ENCODE measurements at regions not wholly inside any gene's neighbourhood (a gene's known extent, or its start where the extent isn't known, plus 50 kb on each side); places are given as distances from the start of the nearest gene placed in this dataset.

GRCh38 chr10:33796680-33797079, 462.2 kb upstream of the NRP1 start:
- no peak overlapping the region for H3K4me3 ChIP-seq (IDR thresholded peaks at IDR 0.05; ENCODE audit: insufficient read depth, low read depth, low read length)
- no peak overlapping the region for H3K4me2 ChIP-seq
- no peak overlapping the region for H2AFZ ChIP-seq (ENCODE audit: low read depth)
- no peak for TF ChIP-seq CTCF (conservative IDR thresholded peaks at IDR 0.05; ENCODE audit: low read depth, low read length)
- no peaks in the 10 kb centered on the region for H3K79me2 ChIP-seq (ENCODE audit: insufficient read depth, low read depth)
- H3K36me3 ChIP-seq (ENCODE audit: insufficient read depth), result no peaks in the 10 kb centered on the region
- no peaks in the 10 kb centered on the region for H4K20me1 ChIP-seq (ENCODE audit: insufficient read depth)
- no peaks in the 10 kb centered on the region for H3K4me1 ChIP-seq (ENCODE audit: low read depth, poor library complexity, severe bottlenecking)
- H3K9ac ChIP-seq, result no peak overlapping the region
- H3K27me3 ChIP-seq (ENCODE audit: insufficient read depth, low read depth), result no peaks in the 10 kb centered on the region
- H3K27ac ChIP-seq, result no peak overlapping the region

- H3K4me3 ChIP-seq (IDR thresholded peaks at IDR 0.05; ENCODE audit: insufficient read depth, low read depth, low read length), result no peak overlapping the region
- H3K27me3 ChIP-seq (ENCODE audit: insufficient read depth, low read depth), result no peaks in the 10 kb centered on the region
- H3K4me1 ChIP-seq (ENCODE audit: low read depth, poor library complexity, severe bottlenecking), result no peaks in the 10 kb centered on the region
- H3K9ac ChIP-seq, result no peak overlapping the region
- no peak for TF ChIP-seq CTCF (conservative IDR thresholded peaks at IDR 0.05; ENCODE audit: low read depth, low read length)
- H3K36me3 ChIP-seq (ENCODE audit: insufficient read depth), result no peaks in the 10 kb centered on the region
- no peaks in the 10 kb centered on the region for H3K79me2 ChIP-seq (ENCODE audit: insufficient read depth, low read depth)
- H2AFZ ChIP-seq (ENCODE audit: low read depth), result no peak overlapping the region
- no peak overlapping the region for H3K27ac ChIP-seq
- H4K20me1 ChIP-seq (ENCODE audit: insufficient read depth), result no peaks in the 10 kb centered on the region
- no peak overlapping the region for H3K4me2 ChIP-seq
Observed at GRCh38 chr10:33795529-33795928, 461.1 kb upstream of the NRP1 start.

DNA sequence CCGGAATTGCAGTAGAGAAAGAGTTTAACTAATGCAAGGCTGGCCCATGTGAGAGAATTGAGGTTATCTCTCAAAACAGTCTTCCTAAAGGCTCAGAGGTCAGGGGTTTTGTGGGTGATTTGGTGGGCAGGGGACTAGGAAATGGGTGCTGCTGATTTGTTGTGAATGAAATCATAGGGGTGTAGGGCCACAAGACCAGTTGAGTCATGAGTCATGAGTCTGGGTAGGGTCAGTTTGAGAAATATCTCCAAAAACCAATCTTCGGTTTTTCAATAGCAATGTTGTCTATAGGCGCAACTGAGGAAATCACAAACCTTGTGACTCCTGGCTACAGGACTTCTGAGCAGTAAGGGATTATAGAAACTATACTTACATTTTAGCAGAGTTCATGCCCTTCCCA, 460.0 kb upstream of the NRP1 start:
- H3K4me3 ChIP-seq (IDR thresholded peaks at IDR 0.05; ENCODE audit: insufficient read depth, low read depth, low read length), result no peak overlapping the region
- no peak overlapping the region for H2AFZ ChIP-seq (ENCODE audit: low read depth)
- H3K4me1 ChIP-seq (ENCODE audit: low read depth, poor library complexity, severe bottlenecking), result no peaks in the 10 kb centered on the region
- H3K36me3 ChIP-seq (ENCODE audit: insufficient read depth), result no peaks in the 10 kb centered on the region
- H3K27me3 ChIP-seq (ENCODE audit: insufficient read depth, low read depth), result no peaks in the 10 kb centered on the region
- H3K4me2 ChIP-seq, result no peak overlapping the region
- no peak overlapping the region for H3K9ac ChIP-seq
- no peak overlapping the region for H3K27ac ChIP-seq
- TF ChIP-seq CTCF (conservative IDR thresholded peaks at IDR 0.05; ENCODE audit: low read depth, low read length), result no peak
- no peaks in the 10 kb centered on the region for H4K20me1 ChIP-seq (ENCODE audit: insufficient read depth)
- H3K79me2 ChIP-seq (ENCODE audit: insufficient read depth, low read depth), result no peaks in the 10 kb centered on the region

- Histone ChIP-seq H3K4me2 (no peak overlapping the region), H3K79me2 (ENCODE audit: insufficient read depth, low read depth) (no peaks in the 10 kb centered on the region), H3K27me3 (ENCODE audit: insufficient read depth, low read depth) (no peaks in the 10 kb centered on the region), H3K36me3 (ENCODE audit: insufficient read depth) (no peaks in the 10 kb centered on the region), H4K20me1 (ENCODE audit: insufficient read depth) (no peaks in the 10 kb centered on the region), H2AFZ (ENCODE audit: low read depth) (no peak overlapping the region), H3K4me3 (IDR thresholded peaks at IDR 0.05; ENCODE audit: insufficient read depth, low read depth, low read length) (no peak overlapping the region), H3K4me1 (ENCODE audit: low read depth, poor library complexity, severe bottlenecking) (no peaks in the 10 kb centered on the region), H3K9ac (no peak overlapping the region), H3K27ac (no peak overlapping the region)
- TF ChIP-seq CTCF (conservative IDR thresholded peaks at IDR 0.05; ENCODE audit: low read depth, low read length), result no peak
Observed at GRCh38 chr10:33793793-33794192, 459.3 kb upstream of the NRP1 start.

DNA sequence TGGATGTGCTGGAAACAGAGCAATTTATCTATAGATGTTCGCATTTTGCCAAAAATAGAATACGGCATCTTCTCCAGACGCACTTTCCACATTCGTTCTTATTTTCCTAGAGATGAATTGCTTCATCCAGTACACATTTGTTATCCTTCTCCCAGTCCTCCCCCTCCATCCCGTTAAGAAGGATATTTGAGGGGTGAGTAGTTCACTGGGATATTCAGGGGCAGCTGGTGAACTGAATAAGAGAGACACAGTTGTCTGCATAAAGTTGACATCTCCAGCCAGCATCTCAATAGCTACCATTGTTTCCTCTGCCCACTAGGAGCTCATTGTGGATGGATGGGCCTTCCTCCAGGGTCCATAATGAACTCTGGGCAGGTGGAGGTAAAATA, 456.8 kb upstream of the NRP1 start:
- H3K4me1 ChIP-seq (ENCODE audit: low read depth, poor library complexity, severe bottlenecking), result no peaks in the 10 kb centered on the region
- no peak overlapping the region for H3K27ac ChIP-seq
- H3K27me3 ChIP-seq (ENCODE audit: insufficient read depth, low read depth), result no peaks in the 10 kb centered on the region
- no peaks in the 10 kb centered on the region for H3K79me2 ChIP-seq (ENCODE audit: insufficient read depth, low read depth)
- H3K4me3 ChIP-seq (IDR thresholded peaks at IDR 0.05; ENCODE audit: insufficient read depth, low read depth, low read length), result no peak overlapping the region
- TF ChIP-seq CTCF (conservative IDR thresholded peaks at IDR 0.05; ENCODE audit: low read depth, low read length), result no peak
- H3K36me3 ChIP-seq (ENCODE audit: insufficient read depth), result no peaks in the 10 kb centered on the region
- H3K9ac ChIP-seq, result no peak overlapping the region
- no peak overlapping the region for H2AFZ ChIP-seq (ENCODE audit: low read depth)
- no peaks in the 10 kb centered on the region for H4K20me1 ChIP-seq (ENCODE audit: insufficient read depth)
- no peak overlapping the region for H3K4me2 ChIP-seq

Measured in KMS-11 (cell line).